ENCODE measurements at regions not wholly inside any gene's neighbourhood (a gene's known extent, or its start where the extent isn't known, plus 50 kb on each side); places are given as distances from the start of the nearest gene placed in this dataset.
A peak's percentile ranks its signal among the peaks of the same experiment; 100 is the strongest.

DNA sequence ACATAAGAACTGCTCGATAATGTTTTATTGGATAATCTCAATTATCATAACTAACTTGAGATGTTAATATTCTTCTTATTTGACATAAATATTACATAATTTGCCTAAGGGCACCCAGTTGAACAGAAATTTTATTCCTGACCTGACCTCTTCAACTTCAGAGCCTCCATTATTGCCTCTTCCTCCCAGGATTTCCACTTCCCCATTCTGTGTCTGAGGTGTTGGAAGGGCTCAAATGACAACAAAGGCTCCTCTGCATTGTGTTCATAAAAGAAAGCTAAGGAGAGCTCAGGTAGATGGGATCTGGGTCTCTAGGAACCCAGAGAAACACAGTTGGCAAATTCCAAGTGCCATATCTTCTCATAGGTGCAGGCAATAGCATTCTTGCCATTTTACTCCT, 61.2 kb upstream of the ARHGAP20 start:
- Histone ChIP-seq H3K36me3 (no peaks in the 10 kb centered on the region), H3K4me1 (replicated peaks) (peaks cover 4% of the 10 kb centered on the region), H3K27ac (no peak overlapping the region), H3K27me3 (replicated peaks; ENCODE audit: insufficient read depth) (no peaks in the 10 kb centered on the region), H3K4me3 (no peak overlapping the region), H3K9me3 (no peaks in the 10 kb centered on the region)
- intact Hi-C loops (cut with DNase I): no loop called here
- TF ChIP-seq POLR2AphosphoS5 (IDR thresholded peaks at IDR 0.05) (no peak), POLR2A (IDR thresholded peaks at IDR 0.05) (no peak)
- TF ChIP-seq, protein P1, sequence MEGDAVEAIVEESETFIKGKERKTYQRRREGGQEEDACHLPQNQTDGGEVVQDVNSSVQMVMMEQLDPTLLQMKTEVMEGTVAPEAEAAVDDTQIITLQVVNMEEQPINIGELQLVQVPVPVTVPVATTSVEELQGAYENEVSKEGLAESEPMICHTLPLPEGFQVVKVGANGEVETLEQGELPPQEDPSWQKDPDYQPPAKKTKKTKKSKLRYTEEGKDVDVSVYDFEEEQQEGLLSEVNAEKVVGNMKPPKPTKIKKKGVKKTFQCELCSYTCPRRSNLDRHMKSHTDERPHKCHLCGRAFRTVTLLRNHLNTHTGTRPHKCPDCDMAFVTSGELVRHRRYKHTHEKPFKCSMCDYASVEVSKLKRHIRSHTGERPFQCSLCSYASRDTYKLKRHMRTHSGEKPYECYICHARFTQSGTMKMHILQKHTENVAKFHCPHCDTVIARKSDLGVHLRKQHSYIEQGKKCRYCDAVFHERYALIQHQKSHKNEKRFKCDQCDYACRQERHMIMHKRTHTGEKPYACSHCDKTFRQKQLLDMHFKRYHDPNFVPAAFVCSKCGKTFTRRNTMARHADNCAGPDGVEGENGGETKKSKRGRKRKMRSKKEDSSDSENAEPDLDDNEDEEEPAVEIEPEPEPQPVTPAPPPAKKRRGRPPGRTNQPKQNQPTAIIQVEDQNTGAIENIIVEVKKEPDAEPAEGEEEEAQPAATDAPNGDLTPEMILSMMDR (IDR thresholded peaks at IDR 0.05): no peak
- WGBS: 94% methylated on average over 1 of the region's 1 CpG
- DNase-seq (ENCODE audit: low spot score): no peak

DNA sequence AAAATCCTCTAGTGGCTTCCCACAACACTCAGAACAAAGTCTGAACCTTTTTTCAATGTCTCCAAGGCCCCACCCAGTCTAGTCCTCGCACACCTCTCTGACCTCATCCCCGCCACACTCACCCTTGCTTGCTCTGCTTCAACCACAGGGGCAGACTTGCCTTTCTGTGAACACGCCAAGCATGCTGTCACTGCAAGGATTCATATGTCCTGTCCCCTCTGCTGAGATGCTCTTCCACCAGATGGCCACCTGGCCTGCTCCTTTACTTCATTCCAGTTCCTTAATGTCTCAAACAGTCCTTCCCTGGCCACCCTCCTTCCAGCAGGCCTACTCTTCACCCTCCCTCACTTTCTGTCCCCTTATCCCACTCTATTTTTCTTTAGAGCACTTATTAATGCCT, 60.6 kb upstream of the ARHGAP20 start:
- H3K9me3 ChIP-seq: no peaks in the 10 kb centered on the region
- no peaks in the 10 kb centered on the region for H3K36me3 ChIP-seq
- H3K27me3 ChIP-seq (replicated peaks; ENCODE audit: insufficient read depth): no peaks in the 10 kb centered on the region
- no peak overlapping the region for H3K27ac ChIP-seq
- intact Hi-C loops (cut with DNase I): no loop called here
- TF ChIP-seq POLR2A (IDR thresholded peaks at IDR 0.05): no peak
- TF ChIP-seq POLR2AphosphoS5 (IDR thresholded peaks at IDR 0.05): no peak
- TF ChIP-seq, protein P1 (IDR thresholded peaks at IDR 0.05): no peak
- no peak for DNase-seq (ENCODE audit: low spot score)
- 88% methylated on average over 3 of the region's 3 CpGs for WGBS
- peaks cover 4% of the 10 kb centered on the region for H3K4me1 ChIP-seq (replicated peaks)
- H3K4me3 ChIP-seq: no peak overlapping the region

DNA sequence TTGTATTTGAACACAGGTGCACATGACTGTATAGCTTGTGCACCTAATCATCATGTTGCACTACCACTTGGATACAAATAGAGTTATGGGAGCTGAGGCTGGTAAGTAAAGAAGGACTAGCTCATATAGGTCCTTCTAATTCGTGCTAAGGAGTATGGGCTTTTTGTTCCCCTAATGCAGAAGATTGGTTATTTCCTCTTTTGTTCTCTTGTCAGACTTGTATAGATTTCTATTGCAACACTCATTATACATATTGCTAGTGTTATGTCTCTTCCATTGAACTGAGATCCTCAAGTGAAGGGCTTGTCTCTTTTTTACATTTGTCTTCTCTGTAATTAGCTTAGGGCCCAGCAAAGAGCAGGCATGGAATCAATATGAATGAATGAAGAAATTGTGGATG, 54.1 kb upstream of the ARHGAP20 start:
- intact Hi-C loops (cut with DNase I): no loop called here
- Histone ChIP-seq H3K36me3 (no peaks in the 10 kb centered on the region), H3K27ac (no peak overlapping the region), H3K27me3 (replicated peaks; ENCODE audit: insufficient read depth) (no peaks in the 10 kb centered on the region), H3K4me1 (replicated peaks) (no peaks in the 10 kb centered on the region), H3K9me3 (no peaks in the 10 kb centered on the region), H3K4me3 (no peak overlapping the region)
- 44% methylated on average over 1 of the region's 1 CpG for WGBS
- TF ChIP-seq POLR2AphosphoS5 (IDR thresholded peaks at IDR 0.05) (no peak), POLR2A (IDR thresholded peaks at IDR 0.05) (no peak)
- TF ChIP-seq, protein P1 (IDR thresholded peaks at IDR 0.05): no peak
- DNase-seq (ENCODE audit: low spot score): no peak

DNA sequence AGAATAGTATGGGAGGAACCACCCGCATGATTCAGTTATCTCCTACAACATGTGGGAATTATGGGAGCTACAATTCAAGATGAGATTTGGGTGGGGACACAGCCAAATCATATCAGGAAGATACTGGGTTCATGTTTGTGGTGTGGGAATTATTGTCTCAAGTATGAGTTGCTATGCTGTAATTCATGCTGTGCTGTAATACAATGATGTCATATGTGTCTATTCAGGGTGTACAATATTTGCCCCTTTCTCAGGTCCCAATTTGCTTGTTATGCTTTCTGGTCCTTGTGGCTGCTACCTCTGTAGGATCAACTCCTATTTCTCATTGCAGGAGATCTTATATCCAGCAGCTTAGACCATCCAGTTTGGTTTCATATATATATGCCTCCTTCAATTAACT, 52.2 kb upstream of the ARHGAP20 start:
- H3K36me3 ChIP-seq: no peaks in the 10 kb centered on the region
- WGBS: 100% methylated on average over 1 of the region's 1 CpG
- H3K4me1 ChIP-seq (replicated peaks): no peaks in the 10 kb centered on the region
- TF ChIP-seq POLR2AphosphoS5 (IDR thresholded peaks at IDR 0.05) (no peak), POLR2A (IDR thresholded peaks at IDR 0.05) (no peak)
- TF ChIP-seq, protein P1 (IDR thresholded peaks at IDR 0.05): no peak
- H3K27me3 ChIP-seq (replicated peaks; ENCODE audit: insufficient read depth): no peaks in the 10 kb centered on the region
- no peak overlapping the region for H3K4me3 ChIP-seq
- H3K27ac ChIP-seq: no peak overlapping the region
- intact Hi-C loops (cut with DNase I): no loop called here
- no peaks in the 10 kb centered on the region for H3K9me3 ChIP-seq
- no peak for DNase-seq (ENCODE audit: low spot score)

DNA sequence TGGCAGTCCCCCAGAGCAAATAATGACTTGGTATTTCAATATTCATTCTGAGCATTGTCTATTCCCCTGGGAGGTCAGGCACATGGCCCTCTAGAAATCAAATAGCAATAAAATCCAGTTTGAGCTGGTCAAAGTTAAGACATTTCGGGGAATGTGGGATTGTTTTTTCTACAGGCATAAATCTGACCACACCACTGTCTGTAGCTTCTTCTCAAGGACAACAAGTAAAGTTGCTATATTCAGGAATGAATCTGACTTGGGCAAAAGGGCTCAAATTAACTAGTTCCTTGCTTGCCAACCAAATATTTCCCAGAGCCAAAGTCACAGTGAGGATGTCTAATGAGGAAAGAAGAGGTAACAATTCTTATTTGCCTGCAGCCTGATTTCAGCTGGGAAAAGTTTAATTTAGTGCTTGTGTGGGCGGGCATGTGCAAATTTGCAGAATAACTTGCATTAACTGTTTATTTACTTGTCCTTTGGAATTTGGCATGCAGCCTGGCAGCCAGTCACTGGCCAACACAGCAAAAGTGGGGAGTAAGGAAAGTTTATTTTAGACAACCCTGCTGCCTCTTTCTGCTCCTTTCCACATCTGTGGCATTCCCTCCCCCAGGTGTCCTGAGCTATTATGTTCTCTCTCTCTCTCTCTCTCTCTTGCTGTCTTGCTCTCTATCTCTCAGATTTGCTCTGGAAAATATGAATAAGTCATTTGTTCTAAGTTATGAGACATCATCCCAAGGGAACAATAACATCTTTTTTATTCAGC, 51.2 kb upstream of the ARHGAP20 start:
- TF ChIP-seq POLR2AphosphoS5 (IDR thresholded peaks at IDR 0.05) (no peak), POLR2A (IDR thresholded peaks at IDR 0.05) (no peak)
- TF ChIP-seq, protein P1 (IDR thresholded peaks at IDR 0.05): no peak
- peak overlapping the region; percentile 3 to 19 for H3K27ac ChIP-seq
- peak; percentile 29 for DNase-seq (ENCODE audit: low spot score)
- H3K27me3 ChIP-seq (replicated peaks; ENCODE audit: insufficient read depth): no peaks in the 10 kb centered on the region
- WGBS: 12% methylated on average over 2 of the region's 2 CpGs
- H3K4me3 ChIP-seq: no peak overlapping the region
- H3K9me3 ChIP-seq: no peaks in the 10 kb centered on the region
- H3K4me1 ChIP-seq (replicated peaks): no peaks in the 10 kb centered on the region
- H3K36me3 ChIP-seq: no peaks in the 10 kb centered on the region
- intact Hi-C loops (cut with DNase I): no loop called here
